GM21786 (cell line): ENCODE measurements at regions not wholly inside any gene's neighbourhood (a gene's known extent, or its start where the extent isn't known, plus 50 kb on each side); places are given as distances from the start of the nearest gene placed in this dataset.

ENCODE experiments used
- ATAC-seq: cut with Tn5 transposase; IDR thresholded peaks from one replicate; pipeline ENCODE4 v1.9.1; 2021; ENCODE audit not compliant: unreplicated experiment

DNA sequence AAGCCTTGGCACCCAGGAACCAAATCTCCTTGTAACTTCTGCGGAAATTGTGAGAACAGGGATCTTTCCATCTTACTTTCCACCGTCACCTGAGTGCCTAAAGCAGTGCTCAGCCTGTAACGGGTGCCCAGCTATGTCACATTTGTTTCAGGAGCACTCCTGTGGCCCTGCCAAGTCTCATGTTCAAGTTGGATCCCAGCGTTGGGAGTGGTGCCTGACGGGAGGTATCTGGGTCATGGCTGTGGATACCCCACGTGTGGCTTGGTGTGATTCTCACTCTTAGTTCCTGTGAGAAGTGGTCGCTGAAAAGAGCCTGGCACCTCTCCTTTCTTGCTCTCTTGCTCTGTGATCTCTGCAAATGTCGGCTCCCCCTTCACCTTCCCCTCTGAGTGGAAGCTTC is 114.9 kb downstream of the UQCRFS1 start:
- ATAC-seq: no peak

DNA sequence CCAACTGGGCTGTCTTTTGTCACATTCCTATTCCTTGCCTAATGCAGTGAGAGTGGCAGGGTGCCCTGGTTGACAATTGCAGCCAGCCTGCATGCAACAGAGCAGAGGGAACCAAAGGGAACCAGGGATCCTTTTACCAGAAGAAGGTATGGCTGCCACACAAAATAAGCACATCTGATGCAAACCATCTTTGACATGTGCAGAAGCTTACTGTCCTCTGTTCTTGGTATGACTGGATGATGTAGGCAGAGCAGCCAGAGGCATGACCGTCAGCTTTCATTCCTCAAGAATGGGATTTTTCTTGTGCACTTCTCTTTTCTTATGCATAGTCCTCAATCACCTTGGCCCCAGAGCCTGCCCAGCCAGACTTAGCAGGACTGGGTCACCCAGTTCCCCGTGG is 116.1 kb downstream of the UQCRFS1 start:
- no peak for ATAC-seq

DNA sequence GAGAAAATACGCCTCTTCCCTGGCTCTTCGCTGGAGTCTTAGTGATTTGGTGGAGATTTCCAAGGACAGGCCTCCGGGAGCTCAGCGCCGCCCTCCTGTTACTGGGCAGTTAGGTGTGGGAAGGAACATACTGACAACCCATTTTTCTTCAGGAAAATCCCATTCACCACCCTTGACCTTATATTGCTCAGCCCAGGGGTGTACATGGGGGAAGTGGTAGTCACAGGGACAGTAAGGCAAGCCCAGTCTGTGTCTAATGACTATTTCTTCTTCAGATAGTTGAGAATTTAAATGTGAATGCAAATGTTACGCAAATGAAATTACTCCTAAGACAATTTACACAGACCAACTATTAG is 119.4 kb downstream of the UQCRFS1 start:
- no peak for ATAC-seq

DNA sequence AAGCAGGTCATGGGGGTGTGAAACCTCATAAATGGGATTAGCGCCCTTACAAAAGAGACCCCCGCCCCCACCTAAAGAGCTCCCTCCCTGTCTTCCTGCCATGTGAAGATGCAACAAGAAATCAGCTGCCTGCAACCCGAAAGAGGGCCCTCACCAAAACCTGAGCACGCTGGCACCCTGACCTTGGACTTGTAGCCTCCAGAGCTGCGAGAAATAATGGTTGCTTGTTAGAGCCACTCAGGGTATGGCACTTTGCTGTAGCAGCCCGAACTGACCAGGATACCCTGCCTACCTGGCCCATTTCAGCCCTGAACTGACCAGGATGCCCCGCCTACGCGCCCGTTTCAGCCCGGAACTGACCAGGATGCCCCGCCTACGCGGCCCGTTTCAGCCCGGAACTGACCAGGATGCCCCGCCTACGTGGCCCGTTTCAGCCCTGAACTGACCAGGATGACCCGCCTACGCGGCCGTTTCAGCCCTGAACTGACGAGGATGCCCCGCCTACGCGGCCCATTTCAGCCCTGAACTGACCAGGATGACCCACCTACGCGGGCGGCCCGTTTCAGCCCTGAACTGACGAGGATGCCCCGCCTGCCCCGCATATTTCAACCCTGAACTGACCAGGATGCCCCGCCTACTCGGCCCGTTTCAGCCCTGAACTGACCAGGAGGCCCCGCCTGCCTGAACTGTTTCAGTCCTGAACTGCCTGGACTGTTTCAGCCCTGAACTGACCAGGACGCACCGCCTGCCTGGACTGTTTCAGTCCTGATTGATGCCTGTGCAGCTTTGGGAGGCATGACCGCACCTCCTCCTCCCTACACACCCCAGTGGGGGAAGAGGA is 120.0 kb downstream of the UQCRFS1 start:
- ATAC-seq: no peak

DNA sequence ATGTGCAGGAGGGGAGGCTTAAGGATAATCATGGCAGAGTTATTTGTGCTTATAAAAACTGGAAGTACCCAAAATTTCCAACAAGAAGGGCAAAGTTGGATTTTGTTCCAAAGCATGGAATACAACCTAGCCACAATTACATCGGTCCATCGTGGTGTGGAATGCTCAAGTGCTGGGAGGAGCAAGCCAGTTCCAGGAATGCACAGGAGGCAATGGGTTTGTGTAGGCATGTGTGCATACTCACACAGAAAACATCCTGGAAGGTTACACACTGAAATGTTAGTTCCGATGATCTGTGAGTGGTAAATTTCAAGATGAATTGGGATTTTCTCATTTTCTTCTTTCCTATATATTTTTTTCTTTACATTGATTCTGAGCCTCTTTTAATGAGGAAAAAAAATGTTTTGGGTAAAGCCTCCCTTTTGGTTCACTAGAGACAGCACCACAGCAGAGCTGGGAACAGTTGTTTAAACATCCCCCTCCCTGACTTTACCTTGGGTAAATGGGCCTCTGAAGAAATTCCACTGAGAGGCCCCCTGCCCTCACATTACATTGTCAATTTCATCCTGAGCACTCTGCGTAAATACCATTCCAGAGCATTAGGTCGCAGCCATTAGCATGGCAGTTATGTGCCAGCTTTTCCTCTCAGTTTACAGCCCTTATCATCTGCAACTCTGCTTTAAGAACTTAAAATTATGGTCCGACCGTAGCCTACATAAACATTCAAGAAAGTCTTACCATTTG is 122.0 kb downstream of the UQCRFS1 start:
- ATAC-seq: no peak

DNA sequence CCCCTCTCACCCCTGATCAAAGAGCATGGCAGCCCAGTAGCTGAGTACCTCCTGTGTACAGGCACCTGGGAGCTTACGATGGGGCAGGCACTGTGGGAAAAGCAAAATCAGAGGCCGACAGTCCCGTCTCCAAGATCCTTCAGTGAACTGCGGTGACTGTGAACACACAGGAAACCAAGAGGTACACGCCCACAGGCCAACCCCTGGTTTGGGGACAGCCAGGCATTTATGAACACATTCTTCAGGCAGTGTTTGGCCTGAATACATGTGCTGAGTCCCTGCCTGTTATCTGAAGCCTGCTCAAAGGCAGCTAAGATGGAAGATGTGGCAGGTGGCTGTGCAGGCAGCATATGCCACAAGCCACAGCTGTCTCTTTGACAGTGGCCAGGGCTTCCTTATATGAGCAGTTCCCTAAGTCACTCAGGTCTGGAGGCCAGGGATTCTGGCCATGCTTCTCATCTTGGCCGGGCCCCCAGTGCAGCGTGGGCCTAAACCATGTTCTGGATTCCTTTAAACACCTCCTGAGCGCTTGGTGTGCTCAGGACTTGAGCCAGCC is 123.6 kb downstream of the UQCRFS1 start:
- ATAC-seq: no peak

DNA sequence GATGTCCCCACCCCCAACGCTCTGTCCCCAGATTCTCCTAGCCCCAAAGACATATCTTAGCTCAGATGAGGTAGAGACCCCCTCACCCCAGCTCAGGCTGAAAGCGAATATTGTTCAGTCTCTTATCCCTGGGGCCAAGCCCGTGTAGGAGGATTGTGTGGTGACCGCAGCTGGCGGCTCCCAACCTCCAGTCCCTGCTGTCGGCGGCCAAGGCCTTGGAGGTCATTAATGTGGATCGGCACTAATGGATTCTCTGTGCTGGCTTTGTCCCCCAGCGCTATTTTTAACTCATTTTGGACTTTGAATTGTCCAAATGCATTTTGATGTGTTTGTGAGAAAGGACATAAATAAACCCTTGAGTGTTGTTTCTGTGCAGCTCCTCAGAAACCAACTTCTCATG is 124.2 kb downstream of the UQCRFS1 start:
- no peak for ATAC-seq

DNA sequence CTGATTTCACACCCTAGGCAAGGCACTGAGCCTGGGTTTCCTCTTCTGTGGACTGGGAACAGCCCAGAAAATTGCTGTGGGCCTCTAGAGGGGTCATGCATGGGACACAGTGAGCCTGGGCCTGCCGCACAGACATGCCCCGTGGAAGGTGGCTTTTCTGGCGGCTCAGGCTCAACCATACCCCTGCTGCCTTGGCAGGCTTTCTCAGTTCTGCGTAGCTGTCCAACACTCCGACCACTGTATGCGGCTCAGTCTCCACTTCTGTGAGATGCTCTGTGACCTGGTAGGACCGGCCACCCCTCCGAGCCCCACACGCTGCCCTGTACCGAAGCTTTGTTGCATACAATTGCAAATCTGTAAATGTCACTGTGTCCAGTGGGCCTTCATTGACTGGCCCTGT is 126.3 kb downstream of the UQCRFS1 start:
- ATAC-seq: no peak

DNA sequence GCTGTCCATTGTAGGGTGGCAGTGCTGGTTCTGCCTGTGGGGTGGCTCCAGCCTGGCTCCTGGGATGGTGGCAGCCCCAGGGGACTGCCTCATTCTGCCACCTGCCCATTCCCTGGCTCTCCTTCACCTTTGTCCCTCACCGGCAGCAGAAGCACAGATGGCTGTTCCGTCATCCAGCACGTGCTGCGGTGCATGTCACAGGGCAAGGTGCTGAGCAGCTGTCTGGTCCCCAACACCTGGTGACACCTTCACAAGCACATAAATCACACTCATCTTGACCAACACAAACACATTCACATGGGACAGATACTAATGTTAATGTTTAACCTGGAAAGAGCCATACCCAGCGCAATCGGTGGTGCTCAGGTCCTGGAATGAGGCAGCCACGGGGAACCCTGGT is 126.8 kb downstream of the UQCRFS1 start:
- no peak for ATAC-seq

DNA sequence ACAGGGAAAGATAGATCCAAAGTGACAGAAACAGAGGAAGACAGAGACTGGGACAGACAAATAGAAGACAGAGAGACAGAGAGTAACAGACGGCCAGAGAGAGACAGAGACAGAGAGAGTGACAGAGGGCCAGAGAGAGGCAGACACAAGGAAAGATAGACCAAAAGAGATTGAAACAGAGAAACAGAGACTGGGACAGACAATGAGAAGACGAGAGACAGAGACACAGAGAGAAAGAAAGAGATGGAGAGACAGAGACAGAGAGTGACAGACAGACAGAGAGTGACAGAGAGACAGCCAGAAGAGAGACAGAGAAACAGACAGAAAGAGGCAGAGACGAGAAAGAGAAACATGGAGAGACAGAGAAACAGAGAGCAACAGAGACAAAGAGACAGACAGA is 127.3 kb downstream of the UQCRFS1 start:
- no peak for ATAC-seq

DNA sequence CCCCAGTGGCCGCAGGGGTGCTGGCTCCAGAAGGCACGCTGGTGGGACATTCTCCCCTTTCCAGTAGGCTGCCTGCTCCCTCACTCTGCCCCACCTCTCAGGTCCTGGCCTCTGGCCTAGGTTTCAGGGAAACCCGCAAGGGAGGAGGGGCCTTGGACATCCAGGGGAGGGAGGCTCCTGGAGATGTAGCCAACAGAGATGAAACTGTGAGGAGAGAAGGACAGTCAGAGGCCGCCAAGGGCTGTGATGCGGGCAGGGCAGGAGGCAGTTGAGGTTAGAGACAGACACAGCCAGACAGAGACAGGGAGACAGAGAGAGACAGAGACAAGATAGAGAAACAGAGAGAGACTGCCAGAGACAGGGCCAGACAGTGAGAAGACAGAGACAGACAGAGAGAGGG is 127.7 kb downstream of the UQCRFS1 start:
- no peak for ATAC-seq

DNA sequence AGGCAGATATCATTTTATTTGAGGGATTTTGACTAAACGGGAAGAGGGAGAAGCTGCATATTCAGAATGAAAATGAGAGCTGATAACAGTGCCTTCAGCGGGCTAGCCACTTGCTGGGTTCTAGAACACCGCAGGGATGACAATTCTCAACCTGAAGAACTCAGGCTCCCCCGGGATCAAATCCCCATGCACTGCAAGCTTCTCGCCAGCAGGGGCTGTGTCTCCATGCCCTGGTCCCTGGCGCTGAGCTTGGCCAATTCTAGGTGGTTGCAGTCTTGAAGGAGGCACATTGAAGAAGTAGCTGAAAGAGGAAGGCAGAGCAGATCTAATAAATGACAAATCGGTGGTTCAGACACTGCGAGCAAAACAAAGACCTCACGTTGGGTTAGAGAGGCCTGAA is 128.7 kb downstream of the UQCRFS1 start:
- ATAC-seq: no peak

DNA sequence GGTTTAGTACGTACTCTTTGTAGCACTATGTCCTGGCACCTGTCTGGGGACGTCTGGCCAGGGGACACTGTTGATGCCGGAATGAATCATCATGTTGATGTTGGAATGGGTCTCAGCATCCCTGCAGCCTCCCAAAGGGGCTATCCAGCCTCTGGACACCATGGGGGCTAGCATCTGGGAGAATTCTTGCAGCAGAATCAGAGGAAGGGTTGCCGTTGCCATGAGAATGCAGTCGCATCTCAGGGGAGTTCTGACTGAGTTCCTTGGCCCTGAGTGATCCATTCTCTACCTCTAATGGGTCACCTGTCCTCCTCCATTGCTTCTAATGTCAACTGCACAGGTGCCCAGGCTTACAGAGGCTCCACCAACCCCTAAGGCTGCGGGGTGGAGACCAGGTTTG is 129.1 kb downstream of the UQCRFS1 start:
- no peak for ATAC-seq

DNA sequence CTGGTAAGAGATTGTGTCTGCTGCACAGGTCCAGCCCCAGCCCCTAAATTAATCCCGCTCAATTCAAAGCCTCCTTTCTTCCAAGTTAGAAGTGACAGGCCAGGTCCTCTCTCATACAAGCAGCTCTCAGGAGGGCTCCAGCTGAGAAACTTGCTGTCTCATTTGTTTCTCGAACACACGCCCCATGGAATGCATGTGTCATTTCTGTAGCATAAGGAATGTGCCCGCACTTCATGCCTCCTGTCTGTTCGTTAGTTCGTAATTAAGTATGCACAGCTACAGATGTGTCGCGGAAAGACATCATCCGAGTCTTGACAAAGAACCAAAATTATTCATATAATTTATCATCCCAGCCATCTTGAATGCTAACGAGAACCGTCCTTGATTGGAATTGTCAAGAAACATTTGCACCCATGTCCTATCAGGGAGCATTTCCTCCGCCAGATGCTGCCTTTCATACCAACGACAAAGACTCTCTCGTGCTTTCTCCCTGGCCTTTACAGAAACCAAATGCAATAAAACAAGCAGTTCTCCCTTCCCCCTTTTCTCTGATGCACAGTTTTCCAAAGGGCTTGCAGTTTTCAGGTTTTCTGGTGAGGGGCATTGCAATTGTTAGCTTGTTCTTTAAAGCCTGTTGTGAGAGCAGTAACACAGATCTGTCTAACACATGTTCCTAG is 133.5 kb downstream of the UQCRFS1 start:
- ATAC-seq: no peak

DNA sequence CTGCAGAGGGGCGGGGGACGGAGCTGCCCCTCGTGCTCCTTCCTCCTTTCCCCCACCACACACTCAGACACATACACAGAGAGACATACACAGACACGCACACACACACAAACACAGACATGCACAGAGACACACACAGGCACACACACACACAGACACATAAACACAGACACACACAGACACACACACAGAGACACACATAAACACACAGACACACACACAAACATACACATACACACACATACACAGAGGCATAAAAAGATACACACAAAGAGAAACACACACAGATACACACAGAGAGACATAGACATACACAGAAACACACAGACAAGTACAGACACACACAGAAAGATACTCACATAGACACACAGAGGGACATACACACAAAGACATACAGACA is 136.0 kb downstream of the UQCRFS1 start:
- ATAC-seq: no peak

DNA sequence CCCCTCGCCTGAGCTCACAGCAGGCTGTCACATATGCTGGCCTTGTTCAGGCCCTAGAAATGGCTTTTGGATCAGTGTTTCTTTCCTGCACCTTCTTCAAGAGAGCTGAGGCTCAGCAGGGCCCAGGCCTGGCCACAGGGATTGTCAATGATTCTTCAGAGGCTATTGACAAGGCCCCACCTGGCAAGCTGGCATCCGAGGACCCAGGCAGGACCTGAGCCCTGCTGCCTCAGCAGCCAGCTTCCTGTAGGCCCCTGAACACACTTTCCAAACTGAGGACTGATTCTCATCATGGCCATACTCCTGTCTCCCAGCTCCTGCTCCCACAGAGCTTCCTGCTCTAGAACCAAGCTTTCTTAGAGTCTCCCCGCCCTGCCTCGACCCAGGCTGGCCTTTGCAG is 136.8 kb downstream of the UQCRFS1 start:
- no peak for ATAC-seq

DNA sequence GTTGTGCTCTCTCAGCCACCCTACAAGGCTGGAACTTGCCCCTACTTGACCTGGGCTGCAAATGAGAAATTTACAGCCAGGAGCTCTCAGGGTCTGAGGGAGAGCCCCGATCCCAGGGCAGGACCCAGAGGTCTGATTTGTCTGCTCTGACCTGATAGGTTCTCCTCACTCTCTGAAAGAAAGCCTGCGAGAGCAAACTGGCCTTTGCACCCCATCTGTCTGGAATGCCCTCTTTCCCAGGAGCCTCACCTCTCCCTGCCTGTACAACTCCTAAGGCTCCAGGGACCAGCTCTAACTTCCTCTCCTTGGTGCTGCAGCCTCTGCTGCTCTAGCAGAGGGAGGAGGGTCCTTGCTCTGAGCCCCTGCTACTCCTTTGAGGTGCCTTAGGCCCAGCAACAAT is 137.8 kb downstream of the UQCRFS1 start:
- ATAC-seq: no peak

DNA sequence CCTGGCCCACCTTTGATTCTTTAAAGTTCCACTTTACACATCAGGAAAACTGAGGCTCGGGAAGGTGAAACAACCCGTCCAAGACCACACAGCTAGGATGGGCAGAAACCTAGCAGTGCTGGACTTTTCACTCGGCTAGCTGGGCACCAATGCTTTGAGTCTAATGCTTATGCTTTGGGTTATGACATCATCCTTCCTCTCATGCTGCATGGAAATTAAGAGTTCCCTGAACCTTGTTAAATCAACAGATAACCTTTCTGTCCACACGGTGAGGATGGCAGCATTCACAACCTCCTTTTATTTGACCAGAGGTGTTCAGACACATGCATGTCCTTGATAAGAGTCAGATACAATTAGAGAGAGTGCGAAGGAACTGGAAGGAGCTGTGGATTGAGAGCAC is 138.4 kb downstream of the UQCRFS1 start:
- ATAC-seq: no peak

DNA sequence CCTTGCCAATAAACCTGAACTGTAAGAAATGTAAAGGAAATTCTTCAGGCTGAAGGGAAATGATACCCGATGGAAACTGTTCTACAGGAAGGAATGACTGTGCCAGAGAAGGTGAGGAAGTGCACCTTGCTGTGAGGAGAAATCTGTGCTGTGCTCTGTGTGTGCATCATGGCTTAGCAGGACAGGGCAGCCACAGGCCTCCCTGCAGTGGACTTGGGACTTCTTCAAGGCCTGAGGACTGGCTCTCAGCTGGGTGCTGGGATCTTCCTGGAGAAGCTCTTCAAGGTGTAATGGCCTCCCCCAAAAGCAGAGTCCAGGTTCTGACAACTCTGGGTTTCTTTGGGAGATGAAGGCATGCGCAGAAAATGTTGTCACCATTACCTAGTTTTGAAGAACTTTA is 145.1 kb downstream of the UQCRFS1 start:
- no peak for ATAC-seq

DNA sequence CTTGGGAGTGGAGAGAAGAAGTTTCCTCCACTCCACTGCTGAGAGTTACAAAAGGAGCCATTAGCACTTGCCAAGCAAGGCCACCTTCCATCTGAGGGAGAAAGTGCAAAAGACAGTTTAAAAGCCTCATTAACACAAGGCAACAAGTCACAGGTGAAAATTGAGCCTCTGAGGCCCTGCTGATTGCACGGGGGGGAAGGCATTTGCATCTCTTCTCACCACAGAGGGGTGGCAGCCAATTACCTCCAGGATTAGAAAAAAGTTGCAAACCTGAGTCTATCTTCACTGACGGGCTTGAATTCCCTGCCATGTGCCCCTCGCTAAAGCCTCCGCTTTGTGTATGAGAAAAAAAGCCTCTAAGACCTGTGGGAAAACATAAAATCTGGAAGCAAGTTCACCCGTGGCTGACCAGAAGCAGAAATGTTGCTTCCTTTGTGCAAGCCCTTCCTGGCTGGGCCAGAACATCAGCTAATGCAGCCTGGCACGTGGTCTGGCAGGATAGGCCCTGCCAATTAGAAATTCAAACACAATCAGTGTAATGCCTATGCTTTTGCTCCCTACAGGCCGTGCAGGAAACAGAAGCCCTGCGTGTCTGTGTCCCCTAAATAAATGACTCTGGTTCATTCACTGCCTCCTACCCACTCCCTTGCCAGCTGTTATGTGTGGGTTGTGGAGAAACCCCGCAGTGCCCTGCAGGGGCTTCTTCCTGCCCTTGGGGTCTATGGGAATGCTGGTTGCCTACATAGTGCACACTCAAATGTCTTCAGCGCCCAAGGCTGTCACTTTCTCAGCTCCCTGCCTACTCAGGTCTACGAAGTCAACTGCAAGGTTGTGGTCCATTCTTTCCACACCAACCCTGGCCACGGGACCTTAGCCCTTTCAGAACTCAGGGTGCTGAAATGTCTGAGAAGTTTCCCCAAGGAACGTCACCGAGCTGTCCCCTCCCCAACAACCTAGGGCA is 150.2 kb downstream of the UQCRFS1 start:
- no peak for ATAC-seq
